ENCODE measurements at regions not wholly inside any gene's neighbourhood (a gene's known extent, or its start where the extent isn't known, plus 50 kb on each side); places are given as distances from the start of the nearest gene placed in this dataset.

DNA sequence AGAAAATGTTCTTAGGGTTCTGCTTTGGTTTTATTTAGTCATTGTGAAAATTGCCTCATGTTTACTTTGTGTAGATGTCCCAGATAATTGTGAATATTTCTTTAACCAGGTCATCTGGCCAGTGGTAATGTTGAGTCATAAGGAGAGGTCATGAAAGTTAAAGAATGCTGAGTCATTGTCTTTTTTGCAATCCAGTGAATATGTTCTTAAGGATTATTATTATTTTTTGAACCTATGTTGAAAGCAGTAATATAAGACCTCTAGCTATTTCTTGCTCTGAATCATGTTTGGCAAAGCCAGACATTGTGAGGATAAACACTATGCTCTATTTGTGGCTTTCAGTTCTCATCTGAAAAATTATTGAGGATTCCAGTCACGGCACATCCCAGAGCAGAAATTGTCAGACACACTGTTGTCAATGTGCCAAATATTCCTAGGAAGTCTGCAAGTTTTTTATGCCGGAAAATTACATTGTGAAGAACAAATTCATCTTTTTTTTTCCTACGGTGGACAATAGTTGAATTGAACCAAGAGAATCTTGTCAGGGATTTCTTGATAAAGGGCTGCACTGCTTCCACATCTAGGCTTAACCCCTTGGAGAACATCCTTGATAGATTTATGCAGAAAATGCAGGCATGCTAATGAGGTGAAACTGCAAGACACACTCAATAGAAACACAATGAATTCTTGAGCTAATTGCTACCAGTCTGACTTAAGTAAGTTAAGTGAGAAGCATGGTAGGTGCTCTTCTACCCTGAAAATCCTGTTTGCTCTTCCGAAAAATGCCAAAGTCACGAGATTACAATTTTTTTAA, 369.6 kb downstream of the ATP23 start:
- no peak overlapping the region for H3K4me3 ChIP-seq (ENCODE audit: low read depth, low read length)
- peak; percentile 52 for DNase-seq (ENCODE audit: low read depth)
- TF ChIP-seq, protein P1, sequence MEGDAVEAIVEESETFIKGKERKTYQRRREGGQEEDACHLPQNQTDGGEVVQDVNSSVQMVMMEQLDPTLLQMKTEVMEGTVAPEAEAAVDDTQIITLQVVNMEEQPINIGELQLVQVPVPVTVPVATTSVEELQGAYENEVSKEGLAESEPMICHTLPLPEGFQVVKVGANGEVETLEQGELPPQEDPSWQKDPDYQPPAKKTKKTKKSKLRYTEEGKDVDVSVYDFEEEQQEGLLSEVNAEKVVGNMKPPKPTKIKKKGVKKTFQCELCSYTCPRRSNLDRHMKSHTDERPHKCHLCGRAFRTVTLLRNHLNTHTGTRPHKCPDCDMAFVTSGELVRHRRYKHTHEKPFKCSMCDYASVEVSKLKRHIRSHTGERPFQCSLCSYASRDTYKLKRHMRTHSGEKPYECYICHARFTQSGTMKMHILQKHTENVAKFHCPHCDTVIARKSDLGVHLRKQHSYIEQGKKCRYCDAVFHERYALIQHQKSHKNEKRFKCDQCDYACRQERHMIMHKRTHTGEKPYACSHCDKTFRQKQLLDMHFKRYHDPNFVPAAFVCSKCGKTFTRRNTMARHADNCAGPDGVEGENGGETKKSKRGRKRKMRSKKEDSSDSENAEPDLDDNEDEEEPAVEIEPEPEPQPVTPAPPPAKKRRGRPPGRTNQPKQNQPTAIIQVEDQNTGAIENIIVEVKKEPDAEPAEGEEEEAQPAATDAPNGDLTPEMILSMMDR (IDR thresholded peaks at IDR 0.05; ENCODE audit: control insufficient read depth, extremely low read depth, insufficient read depth) = no peak

DNA sequence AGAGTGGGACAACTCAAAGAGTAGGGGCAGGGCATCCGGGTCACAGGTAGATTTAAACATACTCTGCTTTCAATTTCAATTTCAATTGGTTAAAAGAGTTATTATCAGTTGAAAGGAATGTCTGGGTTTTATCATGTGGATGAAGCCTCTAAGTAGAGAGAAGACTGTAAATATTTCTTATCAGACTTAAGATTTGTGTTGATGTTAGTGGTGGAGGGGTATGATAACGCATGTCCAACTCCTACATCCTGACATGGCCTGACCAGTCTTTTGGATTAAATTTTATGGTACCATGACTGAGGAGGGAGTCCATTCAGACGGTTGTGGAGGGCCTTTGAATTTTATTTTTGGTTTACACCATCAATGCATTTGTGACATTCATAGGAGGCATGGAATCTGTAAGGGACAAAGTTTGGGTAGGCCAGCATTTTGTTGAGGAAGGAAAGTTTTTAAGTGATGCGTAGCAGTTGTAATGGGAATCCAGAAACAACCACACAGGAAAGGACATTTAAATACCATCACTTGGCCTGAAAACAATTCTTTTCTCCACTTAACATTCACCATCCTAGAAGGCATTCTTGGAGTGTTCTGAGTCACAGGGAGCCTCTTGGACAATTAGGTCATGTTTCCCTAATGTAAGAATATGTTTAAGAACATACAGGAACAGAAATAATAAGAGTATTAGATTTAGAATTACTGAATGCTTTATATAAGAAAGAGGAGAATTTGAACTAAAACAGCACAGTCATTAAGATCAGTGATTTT, 371.9 kb downstream of the ATP23 start:
- TF ChIP-seq, protein P1 (IDR thresholded peaks at IDR 0.05; ENCODE audit: control insufficient read depth, extremely low read depth, insufficient read depth) = no peak
- no peak overlapping the region for H3K4me3 ChIP-seq (ENCODE audit: low read depth, low read length)
- no peak for DNase-seq (ENCODE audit: low read depth)

DNA sequence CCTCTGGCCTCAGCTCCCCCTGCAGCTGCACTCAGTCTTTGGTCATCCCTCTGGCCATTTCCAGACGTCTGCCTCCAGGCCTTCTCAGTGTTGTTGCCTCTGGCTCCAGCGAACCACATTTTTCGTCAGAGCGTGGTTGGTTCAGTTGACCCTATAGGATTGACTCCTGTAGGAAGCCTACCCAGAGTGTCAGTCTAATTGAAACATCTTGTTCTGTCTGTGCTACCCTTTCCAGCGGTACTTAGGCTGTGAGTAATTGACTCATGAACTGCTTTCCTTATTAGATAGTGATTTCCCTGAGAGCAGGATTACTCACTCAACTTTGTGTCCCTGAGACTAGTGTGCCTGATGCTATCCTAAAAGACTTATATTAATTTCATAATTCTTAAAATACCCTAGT, 373.2 kb downstream of the ATP23 start:
- no peak overlapping the region for H3K4me3 ChIP-seq (ENCODE audit: low read depth, low read length)
- TF ChIP-seq, protein P1 (IDR thresholded peaks at IDR 0.05; ENCODE audit: control insufficient read depth, extremely low read depth, insufficient read depth) = no peak
- DNase-seq (ENCODE audit: low read depth) = no peak

DNA sequence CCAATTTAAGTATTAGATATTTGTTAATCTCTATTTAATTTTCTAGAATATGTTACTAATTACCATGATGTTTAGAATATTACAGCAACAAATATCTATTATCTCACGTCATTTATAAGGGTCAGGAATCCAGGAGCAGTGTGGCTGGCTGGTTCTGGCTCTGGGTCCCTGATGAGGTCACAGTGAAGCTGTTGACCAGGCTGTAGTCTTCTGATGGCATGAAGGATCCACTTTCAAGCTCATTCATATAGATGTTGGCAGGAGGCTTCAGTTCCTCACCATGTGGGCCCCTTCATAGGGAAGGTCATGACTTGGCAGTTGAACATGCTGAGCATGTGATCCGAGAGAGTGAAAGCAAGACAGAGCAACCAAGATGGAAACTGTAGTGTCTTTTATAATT, 375.6 kb downstream of the ATP23 start:
- DNase-seq (ENCODE audit: low read depth) = no peak
- TF ChIP-seq, protein P1 (IDR thresholded peaks at IDR 0.05; ENCODE audit: control insufficient read depth, extremely low read depth, insufficient read depth) = no peak
- H3K4me3 ChIP-seq (ENCODE audit: low read depth, low read length) = no peak overlapping the region

DNA sequence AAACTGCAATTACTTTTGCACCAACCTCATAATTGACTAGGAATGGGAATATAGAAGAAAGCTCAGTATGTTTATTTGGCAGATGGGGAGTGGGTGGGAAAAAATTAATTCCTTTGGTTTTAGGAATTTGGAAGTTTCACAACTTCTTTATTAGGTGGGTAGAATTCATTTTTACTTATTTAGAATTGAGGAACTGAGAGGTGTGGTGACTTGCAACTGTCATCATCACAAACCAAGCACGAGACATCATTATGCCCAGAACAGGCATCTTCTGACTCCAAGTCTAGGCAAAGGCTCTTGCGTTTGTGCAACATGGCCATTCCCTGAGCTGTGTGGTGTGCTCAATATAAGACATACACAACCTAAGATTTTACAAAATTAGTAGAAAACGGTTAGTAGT, 380.0 kb downstream of the ATP23 start:
- TF ChIP-seq, protein P1 (IDR thresholded peaks at IDR 0.05; ENCODE audit: control insufficient read depth, extremely low read depth, insufficient read depth) = no peak
- no peak overlapping the region for H3K4me3 ChIP-seq (ENCODE audit: low read depth, low read length)
- DNase-seq (ENCODE audit: low read depth) = no peak

DNA sequence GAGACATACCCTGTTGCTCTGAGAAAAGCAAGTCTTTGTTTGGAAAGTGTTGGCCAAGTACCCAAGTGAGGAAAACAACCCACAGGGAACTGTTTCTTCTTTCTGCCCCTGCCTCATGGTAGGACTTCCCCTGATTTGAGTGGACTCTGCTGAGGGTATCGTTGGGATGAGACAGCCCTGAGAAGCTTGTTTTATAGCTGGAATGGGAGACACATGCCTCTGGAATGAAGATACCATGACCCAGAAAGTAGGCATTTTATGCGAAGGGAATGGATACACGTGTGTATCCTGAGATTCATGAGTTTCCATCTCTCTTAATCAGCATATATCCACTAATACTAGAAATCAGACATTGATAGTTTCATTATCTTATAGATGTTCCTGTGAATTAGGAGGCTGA, 382.3 kb downstream of the ATP23 start:
- TF ChIP-seq, protein P1 (IDR thresholded peaks at IDR 0.05; ENCODE audit: control insufficient read depth, extremely low read depth, insufficient read depth) = no peak
- no peak overlapping the region for H3K4me3 ChIP-seq (ENCODE audit: low read depth, low read length)
- DNase-seq (ENCODE audit: low read depth) = no peak
